Fibroblast of peridontal ligament (primary cell): ENCODE measurements at regions not wholly inside any gene's neighbourhood (a gene's known extent, or its start where the extent isn't known, plus 50 kb on each side); places are given as distances from the start of the nearest gene placed in this dataset.
"Not testable (repeated sequence)": the region's sequence is repeated elsewhere in the genome, so short reads cannot be mapped to it uniquely, and the experiment has no call there.

Source experiments
- DNase-seq: peaks from one replicate; pipeline ENCODE4 v3.0.0-alpha.2; 2010; ENCODE audit errors: extremely low read depth

- DNase-seq: no peak
These were observed 1091.8 kb upstream of the SLIT2 start for GRCh38 chr4:19159874-19160273.

GRCh38 chr4:19158107-19158809 lies 1093.4 kb upstream of the SLIT2 start:
- no peak for DNase-seq

GRCh38 chr4:19156786-19157185 lies 1094.9 kb upstream of the SLIT2 start:
- no peak for DNase-seq

DNA sequence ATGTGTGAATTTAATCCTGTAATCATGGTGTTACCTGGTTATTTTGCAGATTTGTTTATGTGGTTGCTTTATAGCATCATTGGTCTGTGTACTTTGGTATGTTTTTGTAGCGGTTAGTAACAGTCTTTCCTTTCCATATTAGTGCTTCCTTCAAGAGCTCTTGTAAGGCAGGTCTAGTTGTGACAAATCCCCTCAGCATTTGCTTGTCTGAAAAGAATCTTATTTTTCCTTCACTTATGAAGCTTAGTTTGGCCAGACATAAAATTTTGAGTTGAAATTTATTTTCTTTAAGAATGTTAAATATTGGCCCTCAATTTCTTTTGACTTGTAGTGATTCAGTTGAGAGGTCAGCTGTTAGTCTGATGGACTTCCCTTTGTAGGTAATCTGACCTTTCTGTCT lies 1096.1 kb upstream of the SLIT2 start:
- DNase-seq: no peak

DNA sequence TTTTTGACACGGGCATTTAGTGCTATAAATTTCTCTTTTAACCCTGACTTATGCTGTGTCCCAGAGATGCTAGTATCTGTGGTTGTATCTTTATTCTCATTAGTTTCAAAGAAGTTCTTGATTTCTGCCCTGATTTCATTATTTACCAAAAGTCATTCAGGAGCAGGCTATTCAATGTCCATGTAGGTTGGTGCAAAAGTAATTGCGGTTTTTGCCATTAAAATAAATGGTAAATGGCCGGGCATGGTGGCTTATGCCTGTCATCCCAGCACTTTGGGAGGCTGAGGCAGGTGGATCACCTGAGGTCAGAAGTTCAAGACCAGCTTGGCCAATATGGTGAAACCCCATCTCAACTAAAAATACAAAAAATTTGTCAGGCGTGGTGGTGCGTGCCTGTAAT lies 1097.4 kb upstream of the SLIT2 start:
- not testable (repeated sequence) for DNase-seq

DNA sequence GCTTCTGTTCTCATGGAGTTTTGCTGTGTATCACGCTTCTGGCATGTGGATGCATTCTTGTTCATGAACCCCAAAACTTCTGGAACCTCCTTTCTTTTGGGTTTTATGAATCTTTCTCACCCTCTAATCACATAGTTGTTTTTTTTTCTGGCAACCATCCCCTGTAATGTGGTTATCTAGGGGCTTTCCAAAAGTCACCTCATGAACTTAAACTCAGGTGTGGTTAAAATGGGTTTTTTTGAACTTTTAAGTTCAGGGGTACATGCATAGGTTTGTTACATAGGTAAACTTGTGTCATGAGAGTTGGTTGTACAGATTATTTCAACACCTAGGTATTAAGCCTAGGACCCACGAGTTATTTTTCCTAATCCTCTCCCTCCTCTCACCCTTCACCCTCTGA lies 1099.4 kb upstream of the SLIT2 start:
- DNase-seq: no peak

GRCh38 chr4:19151684-19152083 lies 1100.0 kb upstream of the SLIT2 start:
- DNase-seq: no peak

DNA sequence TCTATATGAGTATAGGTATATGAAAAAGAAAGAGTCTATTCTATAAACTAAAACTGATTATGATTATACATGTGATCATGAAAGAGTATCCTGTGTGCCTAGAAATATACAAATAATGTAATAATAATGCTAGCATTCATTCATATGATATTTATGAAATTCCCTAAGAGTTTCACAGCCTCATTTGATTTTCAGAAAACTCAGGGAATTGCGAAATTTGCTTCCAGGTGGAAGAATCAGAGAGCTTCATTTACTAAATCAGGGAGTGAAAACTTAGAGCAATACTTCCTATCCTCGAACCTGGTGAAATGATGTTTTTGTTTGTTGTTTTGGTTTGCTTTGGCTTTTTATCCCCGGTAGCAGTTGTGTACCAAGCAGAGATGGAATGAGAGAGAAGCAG lies 1105.7 kb upstream of the SLIT2 start:
- DNase-seq: no peak

DNA sequence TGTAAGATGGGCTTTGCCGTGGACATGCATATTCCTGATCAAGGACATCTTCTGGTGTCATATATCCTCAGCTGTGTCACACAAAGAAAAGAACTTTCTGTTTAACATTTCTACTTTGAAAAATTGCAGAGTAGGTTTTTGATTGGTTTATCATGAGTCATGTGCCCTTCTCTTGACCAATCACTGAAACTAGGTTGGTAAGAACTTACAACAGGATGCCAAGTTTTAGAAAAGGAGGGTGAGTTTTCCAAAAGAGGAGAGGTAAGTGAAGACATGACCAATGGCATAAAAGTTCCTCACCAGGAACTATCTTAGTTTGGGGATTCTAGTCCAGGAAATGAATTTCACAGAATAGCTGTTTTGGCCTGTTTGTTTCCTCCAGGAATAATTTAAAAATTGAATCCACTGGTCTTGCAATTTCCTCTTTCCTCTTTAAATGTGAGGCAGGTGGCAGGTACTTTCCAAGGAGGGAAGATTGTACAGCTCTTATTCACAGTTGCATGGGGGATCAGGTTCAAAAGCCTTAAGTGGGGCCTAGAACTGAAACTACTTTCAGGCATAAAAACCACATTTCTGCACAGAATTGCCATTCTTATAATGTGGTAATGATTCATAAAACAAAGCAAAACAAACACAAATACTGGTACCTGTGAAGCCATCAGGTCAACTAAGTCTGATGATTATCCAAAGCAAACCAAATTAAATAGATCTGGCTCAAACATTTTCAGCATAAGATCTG lies 1114.5 kb upstream of the LCORL start:
- DNase-seq: no peak

DNA sequence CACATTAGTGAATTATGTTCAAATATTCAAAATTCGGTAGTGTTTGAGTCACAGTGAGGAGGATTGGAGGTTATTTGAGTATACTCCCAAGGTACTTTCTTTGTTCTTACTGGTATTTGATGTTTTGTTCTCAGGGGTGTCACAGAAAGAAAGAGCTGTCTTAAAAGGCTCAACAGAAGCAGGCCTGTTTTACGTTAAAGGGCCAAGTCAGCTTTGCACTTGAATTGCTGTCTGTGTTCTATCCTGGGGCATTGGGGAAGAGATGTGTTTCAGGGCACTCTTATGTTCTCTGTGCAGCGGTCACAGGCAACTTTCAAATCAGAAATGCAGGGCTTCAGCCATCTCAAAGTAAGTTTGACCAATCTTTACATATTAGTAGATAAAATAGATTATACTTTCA lies 1113.1 kb upstream of the LCORL start:
- no peak for DNase-seq

DNA sequence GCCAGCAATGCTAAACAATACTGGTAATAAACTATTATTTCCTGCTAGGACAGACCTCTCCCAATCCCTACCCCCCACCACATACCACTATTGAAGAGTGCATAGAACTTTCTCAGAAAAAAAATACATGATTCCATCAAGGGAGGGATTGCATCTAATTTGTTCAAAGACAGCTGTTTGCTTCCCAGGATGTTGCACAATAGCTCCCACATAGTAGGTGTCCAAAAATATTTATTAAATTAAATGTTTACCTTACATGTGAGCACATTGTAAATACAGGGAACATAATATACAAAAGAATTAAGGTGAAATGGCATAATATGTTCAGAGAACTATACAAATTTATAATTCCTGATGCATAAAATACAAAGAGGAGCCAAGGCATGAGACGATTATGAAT lies 1111.8 kb upstream of the LCORL start:
- DNase-seq: no peak

- DNase-seq: no peak
These were observed 1109.3 kb upstream of the LCORL start for GRCh38 chr4:19130866-19131265.

- DNase-seq: no peak
These were observed 1106.6 kb upstream of the LCORL start for GRCh38 chr4:19128176-19128575.

DNA sequence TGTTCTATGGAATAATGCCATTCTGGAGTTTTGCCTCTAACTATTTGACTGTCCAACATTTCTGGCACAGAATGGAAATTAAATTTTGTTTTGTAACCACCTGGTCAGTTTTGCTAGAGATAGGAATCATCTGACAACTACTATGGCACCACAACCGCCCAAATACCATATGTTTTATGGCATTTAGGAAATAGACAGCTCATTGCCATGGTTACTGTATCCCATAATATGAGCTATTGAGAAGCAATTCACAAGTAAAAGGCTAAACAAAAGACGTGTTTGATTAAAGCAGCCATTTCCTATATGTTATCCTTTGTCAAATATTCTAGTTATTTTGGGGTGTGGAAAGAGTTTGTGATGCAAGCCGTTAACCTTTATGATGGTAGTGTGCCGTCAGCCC lies 1105.3 kb upstream of the LCORL start:
- no peak for DNase-seq

DNA sequence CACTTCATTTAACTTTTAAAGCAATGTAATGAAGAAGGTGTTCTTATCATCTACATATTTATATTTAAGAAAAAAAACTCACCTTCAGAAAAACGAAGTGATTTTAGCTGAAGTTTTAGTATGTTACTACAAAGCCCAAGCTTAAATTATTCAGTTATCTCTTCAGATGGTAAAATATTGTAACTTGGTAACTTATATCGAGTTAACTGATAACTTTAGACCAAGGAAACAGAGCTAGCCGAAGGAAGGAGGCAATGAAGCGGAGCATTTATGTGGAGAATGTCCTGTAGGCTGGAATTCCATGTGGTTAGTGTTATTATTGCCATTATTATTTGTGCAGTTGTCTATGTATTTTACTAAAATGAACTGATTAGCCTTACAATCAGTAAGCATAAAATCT lies 1102.1 kb upstream of the LCORL start:
- DNase-seq: no peak

DNA sequence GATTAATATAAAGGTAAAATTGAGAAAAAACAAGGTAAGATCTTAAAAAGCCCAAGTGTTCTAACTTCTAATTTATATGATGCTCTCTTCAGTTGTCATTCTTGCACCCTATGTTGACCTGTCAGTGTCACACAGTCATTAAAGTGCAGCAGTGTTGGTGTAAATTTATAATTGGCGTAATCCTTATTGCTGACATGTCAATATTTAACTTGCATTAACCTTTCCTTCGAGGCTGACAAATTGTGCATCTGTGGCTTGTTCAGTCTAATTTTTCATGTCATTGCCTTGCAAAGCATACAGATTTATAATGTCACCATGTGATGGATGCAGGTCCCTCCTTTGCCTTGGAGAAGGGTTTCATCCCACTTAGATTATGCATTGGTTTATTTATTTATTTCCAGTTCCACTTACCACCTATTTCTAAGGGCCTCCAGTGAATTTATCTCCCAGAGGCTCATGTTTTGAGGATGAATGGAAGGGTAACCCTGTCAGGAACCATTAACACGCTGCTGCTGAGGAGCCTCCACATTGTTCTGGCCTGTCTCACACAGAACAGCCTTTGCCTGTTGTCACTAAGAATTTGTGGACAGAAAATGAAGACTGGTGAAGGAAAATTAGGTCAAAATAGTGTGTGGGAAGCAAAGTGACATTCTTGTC lies 1098.5 kb upstream of the LCORL start:
- DNase-seq: no peak

- no peak for DNase-seq
These were observed 1095.5 kb upstream of the LCORL start for GRCh38 chr4:19117022-19117421.

- DNase-seq: no peak
These were observed 1082.6 kb upstream of the LCORL start for GRCh38 chr4:19104176-19104575.

DNA sequence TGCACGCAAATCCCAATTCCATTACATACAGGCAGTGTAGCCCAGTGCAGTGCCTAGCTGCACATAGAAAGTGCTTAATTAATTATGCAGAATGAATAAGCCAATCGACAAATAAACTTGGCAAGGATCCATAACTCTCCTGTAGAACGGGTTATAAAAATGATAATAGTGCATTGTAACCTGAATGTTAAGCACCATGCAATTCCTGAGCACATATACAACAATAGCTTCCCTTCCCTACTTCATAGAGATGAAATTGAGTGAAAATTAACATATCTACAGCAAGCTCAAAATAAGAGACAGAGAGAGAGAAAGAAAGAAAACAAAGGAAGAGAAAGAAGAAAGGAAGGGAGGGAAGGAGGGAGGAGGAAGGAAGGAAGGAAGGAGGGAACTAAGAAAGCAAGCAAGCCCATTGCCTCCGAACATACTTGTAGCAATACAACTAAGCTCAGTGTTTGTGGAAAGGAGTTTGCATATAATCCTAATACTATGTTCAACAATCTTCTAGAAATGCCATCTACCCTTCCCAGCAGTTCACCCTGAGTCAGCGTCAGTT lies 1074.0 kb upstream of the LCORL start:
- DNase-seq: no peak

- DNase-seq: no peak
These were observed 1072.4 kb upstream of the LCORL start for GRCh38 chr4:19093951-19094350.

DNA sequence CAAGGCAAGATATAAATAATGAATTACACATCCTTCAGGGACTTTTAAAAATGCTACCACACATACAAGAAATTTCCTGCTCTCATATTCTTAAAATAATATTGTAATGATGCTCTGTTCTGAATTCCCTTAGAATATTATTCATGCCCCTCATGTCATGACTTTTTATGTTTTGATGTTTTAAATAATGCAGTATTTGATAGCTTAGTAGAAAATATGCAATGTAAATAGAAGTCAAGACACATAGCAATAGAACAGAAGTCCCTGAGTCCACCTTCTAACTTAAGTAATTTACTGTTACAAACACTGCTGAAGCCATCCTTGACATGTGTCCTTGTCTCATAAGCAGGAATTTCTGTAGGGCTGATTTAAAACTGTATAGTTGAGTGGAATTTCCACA lies 1071.2 kb upstream of the LCORL start:
- no peak for DNase-seq

DNA sequence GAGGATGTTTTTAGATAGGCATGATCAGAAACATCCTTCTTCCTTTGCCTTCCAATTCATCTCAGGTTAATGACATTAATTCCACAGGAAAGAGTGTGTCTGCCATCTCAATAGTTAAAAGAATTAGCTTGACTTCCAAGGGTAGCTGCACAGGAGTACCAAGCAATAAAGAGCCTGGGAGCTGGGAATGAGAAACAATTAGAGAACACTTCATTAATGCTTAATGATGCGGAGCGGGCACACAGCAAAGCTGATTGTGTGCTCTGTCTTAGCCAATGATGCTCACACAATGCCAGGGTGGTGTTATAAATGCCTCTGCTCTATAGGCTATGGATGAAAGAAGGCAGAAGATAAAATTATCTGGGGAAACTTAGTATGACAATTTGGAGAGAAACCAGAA lies 1052.5 kb upstream of the LCORL start:
- no peak for DNase-seq

DNA sequence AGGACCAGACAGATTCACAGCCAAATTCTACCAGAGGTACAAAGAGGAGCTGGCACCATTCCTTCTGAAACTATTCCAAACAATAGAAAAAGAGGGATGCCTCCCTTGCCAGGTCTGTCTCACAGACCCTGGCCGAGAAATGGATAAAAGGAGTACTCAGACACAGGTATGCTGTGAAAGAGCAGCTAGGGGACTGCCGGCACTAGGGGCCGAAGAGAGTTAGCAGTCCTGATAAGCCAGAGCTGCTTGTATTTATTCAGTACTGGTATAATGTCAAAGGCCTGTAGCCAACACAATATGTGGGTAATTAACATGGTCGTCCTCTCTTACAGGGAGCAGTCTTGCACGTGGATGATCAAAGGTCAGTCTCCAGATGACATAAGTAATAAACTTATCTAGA lies 1042.1 kb upstream of the LCORL start:
- no peak for DNase-seq
